KMS-11 (cell line): ENCODE measurements at regions not wholly inside any gene's neighbourhood (a gene's known extent, or its start where the extent isn't known, plus 50 kb on each side); places are given as distances from the start of the nearest gene placed in this dataset.

Experiments
- H2AFZ ChIP-seq: fragments of 200-600 bp; sonication (generic); 2 replicates; pipeline ENCODE4 v1.6.1; 2016; ENCODE audit warnings: antibody characterized with exemption, mixed run types, low read depth
- H3K27ac ChIP-seq: fragments of 200-600 bp; sonication (generic); 2 replicates; pipeline ENCODE4 v1.6.1; 2016; ENCODE audit warnings: mild to moderate bottlenecking, mixed run types
- H3K27me3 ChIP-seq: fragments of 200-600 bp; sonication (generic); 2 replicates; pipeline ENCODE4 v1.6.1; 2017; ENCODE audit warnings: mild to moderate bottlenecking, low read depth, mixed run types, moderate library complexity; ENCODE audit not compliant: insufficient read depth
- H3K36me3 ChIP-seq: fragments of 200-600 bp; sonication (generic); 2 replicates; pipeline ENCODE4 v1.6.1; 2017; ENCODE audit warnings: mild to moderate bottlenecking, mixed run types; ENCODE audit not compliant: insufficient read depth
- H3K4me1 ChIP-seq: fragments of 200-600 bp; sonication (generic); 2 replicates; pipeline ENCODE4 v1.6.1; 2016; ENCODE audit warnings: mild to moderate bottlenecking, low read depth, mixed run types; ENCODE audit not compliant: poor library complexity, severe bottlenecking
- H3K4me2 ChIP-seq: fragments of 200-600 bp; sonication (generic); 2 replicates; pipeline ENCODE4 v1.7.0; 2016; ENCODE audit warnings: mild to moderate bottlenecking, mixed run types
- H3K4me3 ChIP-seq: fragments of 200-600 bp; sonication (generic); IDR thresholded peaks from 2 replicates; pipeline ENCODE4 v1.6.1; 2017; ENCODE audit warnings: low read depth, low read length, mixed read lengths; ENCODE audit not compliant: insufficient read depth
- H3K79me2 ChIP-seq: fragments of 200-600 bp; sonication (generic); 2 replicates; pipeline ENCODE4 v1.6.1; 2016; ENCODE audit warnings: low read depth, mixed run types; ENCODE audit not compliant: insufficient read depth
- H3K9ac ChIP-seq: fragments of 200-600 bp; sonication (generic); 2 replicates; pipeline ENCODE4 v1.6.1; 2016; ENCODE audit warnings: mild to moderate bottlenecking, mixed run types
- H4K20me1 ChIP-seq: fragments of 200-600 bp; sonication (generic); 2 replicates; pipeline ENCODE4 v1.6.1; 2016; ENCODE audit warnings: mild to moderate bottlenecking, mixed run types; ENCODE audit not compliant: insufficient read depth
- CTCF ChIP-seq: fragments of 200-600 bp; sonication (generic); conservative IDR thresholded peaks from 2 replicates; pipeline ENCODE4 v1.6.1; 2017; ENCODE audit warnings: low read depth, mild to moderate bottlenecking, antibody characterized with exemption, low read length, moderate library complexity, mixed read lengths

- no peak overlapping the region for H3K4me2 ChIP-seq
- no peak overlapping the region for H3K27ac ChIP-seq
- H3K79me2 ChIP-seq: no peaks in the 10 kb centered on the region
- TF ChIP-seq CTCF: no peak
- no peaks in the 10 kb centered on the region for H3K27me3 ChIP-seq
- H3K9ac ChIP-seq: no peak overlapping the region
- H3K4me1 ChIP-seq: no peaks in the 10 kb centered on the region
- H2AFZ ChIP-seq: no peak overlapping the region
- H4K20me1 ChIP-seq: no peaks in the 10 kb centered on the region
- H3K36me3 ChIP-seq: no peaks in the 10 kb centered on the region
- H3K4me3 ChIP-seq: no peak overlapping the region
Measured at GRCh38 chr5:67966712-67967111, 248.8 kb upstream of the PIK3R1 start.

- Histone ChIP-seq H2AFZ (no peak overlapping the region), H4K20me1 (no peaks in the 10 kb centered on the region), H3K4me2 (no peak overlapping the region), H3K79me2 (no peaks in the 10 kb centered on the region), H3K36me3 (no peaks in the 10 kb centered on the region), H3K27ac (no peak overlapping the region), H3K4me3 (no peak overlapping the region), H3K9ac (no peak overlapping the region), H3K27me3 (no peaks in the 10 kb centered on the region), H3K4me1 (no peaks in the 10 kb centered on the region)
- TF ChIP-seq CTCF: no peak
Measured at GRCh38 chr5:67964619-67965018, 250.9 kb upstream of the PIK3R1 start.

- no peaks in the 10 kb centered on the region for H3K27me3 ChIP-seq
- no peak overlapping the region for H3K9ac ChIP-seq
- no peak overlapping the region for H2AFZ ChIP-seq
- TF ChIP-seq CTCF: no peak
- H4K20me1 ChIP-seq: no peaks in the 10 kb centered on the region
- H3K36me3 ChIP-seq: no peaks in the 10 kb centered on the region
- H3K79me2 ChIP-seq: no peaks in the 10 kb centered on the region
- H3K4me1 ChIP-seq: no peaks in the 10 kb centered on the region
- H3K4me3 ChIP-seq: no peak overlapping the region
- H3K27ac ChIP-seq: no peak overlapping the region
- H3K4me2 ChIP-seq: no peak overlapping the region
Measured at GRCh38 chr5:67963789-67964519, 251.6 kb upstream of the PIK3R1 start.

DNA sequence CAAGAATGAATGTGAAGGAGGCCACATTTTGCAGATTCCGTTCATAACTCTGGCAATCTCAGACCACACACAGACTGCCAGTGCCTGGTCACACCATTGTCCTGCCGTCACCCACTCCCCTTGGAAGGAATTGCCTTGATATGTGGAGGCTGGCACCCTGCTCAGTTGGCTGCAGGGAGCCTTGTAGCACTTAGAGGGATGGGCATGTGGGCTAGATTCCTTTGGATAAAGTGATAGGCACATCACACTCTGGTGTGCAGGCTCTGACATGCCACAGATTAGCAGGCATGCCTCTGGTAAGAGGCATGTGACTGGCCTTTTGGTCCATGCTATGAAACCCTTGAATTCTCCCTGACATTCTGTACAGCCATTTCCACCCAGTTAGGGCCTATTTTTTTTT lies 254.6 kb upstream of the PIK3R1 start:
- no peak overlapping the region for H3K27ac ChIP-seq
- H3K4me1 ChIP-seq: no peaks in the 10 kb centered on the region
- no peak overlapping the region for H3K4me2 ChIP-seq
- no peaks in the 10 kb centered on the region for H3K79me2 ChIP-seq
- H3K4me3 ChIP-seq: no peak overlapping the region
- no peaks in the 10 kb centered on the region for H3K27me3 ChIP-seq
- no peak overlapping the region for H3K9ac ChIP-seq
- no peak for TF ChIP-seq CTCF
- no peaks in the 10 kb centered on the region for H3K36me3 ChIP-seq
- H2AFZ ChIP-seq: no peak overlapping the region
- H4K20me1 ChIP-seq: no peaks in the 10 kb centered on the region
